ENCODE measurements at regions not wholly inside any gene's neighbourhood (a gene's known extent, or its start where the extent isn't known, plus 50 kb on each side); places are given as distances from the start of the nearest gene placed in this dataset.

- Histone ChIP-seq H3K27ac (no peak overlapping the region), H3K4me3 (no peak overlapping the region), H3K36me3 (no peaks in the 10 kb centered on the region), H3K4me1 (peaks cover 6% of the 10 kb centered on the region), H3K27me3 (no peaks in the 10 kb centered on the region), H3K9me3 (no peaks in the 10 kb centered on the region)
- no peak for DNase-seq (ENCODE audit: low spot score in 2 of 2)
- TF ChIP-seq CTCF (IDR thresholded peaks at IDR 0.05) = no peak
- no peak for TF ChIP-seq EP300 (IDR thresholded peaks at IDR 0.05)
- 49% methylated on average over 4 of the region's 4 CpGs for WGBS
Observed at GRCh38 chr11:115677190-115677589, 173.0 kb upstream of the CADM1 start.

- Histone ChIP-seq H3K36me3 (no peaks in the 10 kb centered on the region), H3K4me3 (no peak overlapping the region), H3K4me1 (peaks cover 6% of the 10 kb centered on the region), H3K9me3 (no peaks in the 10 kb centered on the region), H3K27ac (no peak overlapping the region), H3K27me3 (no peaks in the 10 kb centered on the region)
- TF ChIP-seq POLR2AphosphoS5 (IDR thresholded peaks at IDR 0.05) (no peak), CTCF (IDR thresholded peaks at IDR 0.05) (no peak), EP300 (IDR thresholded peaks at IDR 0.05) (no peak), POLR2A (IDR thresholded peaks at IDR 0.05) (no peak)
- 92% methylated on average over 4 of the region's 4 CpGs for WGBS
- no peak for DNase-seq (ENCODE audit: low spot score in 2 of 2)
Observed at GRCh38 chr11:115676768-115677167, 172.6 kb upstream of the CADM1 start.

- DNase-seq (ENCODE audit: low spot score in 2 of 2) = no peak
- 97% methylated on average over 4 of the region's 4 CpGs for WGBS
- Histone ChIP-seq H3K9me3 (no peaks in the 10 kb centered on the region), H3K4me1 (peaks cover 6% of the 10 kb centered on the region), H3K36me3 (no peaks in the 10 kb centered on the region), H3K4me3 (no peak overlapping the region), H3K27me3 (no peaks in the 10 kb centered on the region), H3K27ac (no peak overlapping the region)
- TF ChIP-seq EP300 (IDR thresholded peaks at IDR 0.05) (no peak), POLR2AphosphoS5 (IDR thresholded peaks at IDR 0.05) (no peak), POLR2A (IDR thresholded peaks at IDR 0.05) (no peak), CTCF (IDR thresholded peaks at IDR 0.05) (no peak)
Observed at GRCh38 chr11:115676206-115676605, 172.0 kb upstream of the CADM1 start.

DNA sequence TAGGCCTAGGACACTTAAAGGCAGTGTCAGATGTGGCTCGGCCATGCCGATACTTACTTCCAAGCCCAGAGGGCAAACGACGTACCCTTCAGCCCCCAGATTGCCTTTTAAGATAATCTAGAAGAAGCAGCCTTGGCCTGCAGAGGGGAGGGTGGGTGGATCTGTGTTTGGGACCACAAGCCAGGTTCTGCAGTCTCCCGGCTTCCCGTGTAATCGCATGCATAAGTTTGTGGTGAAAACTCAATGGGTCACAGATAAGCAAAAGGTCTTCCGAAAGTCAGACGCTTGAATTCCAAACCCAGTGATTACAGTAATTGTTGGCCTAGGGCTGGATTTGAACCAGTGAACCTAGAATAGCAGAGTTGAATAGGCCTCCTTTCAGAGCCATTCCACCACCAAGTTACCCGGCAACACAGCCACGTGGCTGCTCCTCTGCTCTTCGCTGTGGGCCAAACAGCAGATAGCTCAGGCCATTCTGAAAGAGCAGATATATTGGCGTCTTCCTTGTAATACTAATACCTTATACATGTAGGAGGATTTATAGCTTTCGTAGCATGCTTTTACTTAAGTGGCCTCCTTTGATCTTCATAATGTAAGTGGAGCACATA lies 170.8 kb upstream of the CADM1 start:
- H3K4me1 ChIP-seq = peaks cover 6% of the 10 kb centered on the region
- no peaks in the 10 kb centered on the region for H3K9me3 ChIP-seq
- DNase-seq (ENCODE audit: low spot score in 2 of 2) = no peak
- whole genome bisulfite sequencing = 93% methylated on average over 14 of the region's 14 CpGs
- H3K4me3 ChIP-seq = no peak overlapping the region
- peaks cover 6% of the 10 kb centered on the region for H3K27me3 ChIP-seq
- H3K27ac ChIP-seq = no peak overlapping the region
- no peak for TF ChIP-seq EP300 (IDR thresholded peaks at IDR 0.05)
- no peak for TF ChIP-seq CTCF (IDR thresholded peaks at IDR 0.05)
- no peak for TF ChIP-seq POLR2A (IDR thresholded peaks at IDR 0.05)
- no peak for TF ChIP-seq POLR2AphosphoS5 (IDR thresholded peaks at IDR 0.05)
- no peaks in the 10 kb centered on the region for H3K36me3 ChIP-seq

DNA sequence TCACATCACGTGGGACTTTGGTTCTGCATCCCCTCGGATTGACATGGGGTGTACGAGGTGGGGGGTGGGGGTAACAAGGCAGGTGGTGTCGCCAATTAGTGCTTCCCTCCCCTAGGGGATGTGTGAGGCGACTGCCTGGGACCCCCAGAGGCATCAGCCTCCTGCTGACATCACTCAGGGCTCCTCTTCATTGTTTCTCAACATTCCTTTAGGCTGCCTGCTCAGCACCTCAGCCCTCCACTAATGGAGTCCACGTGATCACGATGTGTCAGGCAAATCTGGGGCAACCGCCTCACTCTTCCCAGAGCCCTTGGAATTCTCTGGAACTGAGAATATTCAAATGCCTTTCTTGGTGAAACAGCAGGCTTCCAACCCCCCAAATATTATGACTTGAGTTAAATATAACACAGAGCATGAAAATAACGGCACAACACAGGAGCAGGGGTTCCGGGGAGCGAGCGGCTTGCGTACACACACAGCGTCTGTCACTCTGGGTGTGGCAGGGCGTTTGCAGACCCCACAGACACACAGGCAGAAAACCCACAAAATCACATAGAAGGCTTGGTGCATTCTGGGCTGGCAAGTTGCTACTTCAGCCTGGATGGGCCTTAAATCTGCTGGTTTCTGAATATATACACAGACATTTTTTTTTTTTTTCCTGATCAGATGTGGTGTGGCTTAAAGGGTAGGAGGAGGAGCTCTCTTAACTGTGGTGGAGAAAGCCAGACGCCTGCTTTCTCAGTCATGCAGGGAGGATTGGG lies 170.1 kb upstream of the CADM1 start:
- H3K9me3 ChIP-seq = no peaks in the 10 kb centered on the region
- WGBS = 77% methylated on average over 13 of the region's 16 CpGs

More for the DNA sequence above, 170.1 kb upstream of the CADM1 start:
- Histone ChIP-seq H3K36me3 (no peaks in the 10 kb centered on the region), H3K4me1 (peaks cover 6% of the 10 kb centered on the region), H3K27ac (no peak overlapping the region), H3K27me3 (peaks cover 6% of the 10 kb centered on the region), H3K4me3 (no peak overlapping the region)
- TF ChIP-seq EP300 (IDR thresholded peaks at IDR 0.05) (no peak), CTCF (IDR thresholded peaks at IDR 0.05) (no peak), POLR2A (IDR thresholded peaks at IDR 0.05) (no peak), POLR2AphosphoS5 (IDR thresholded peaks at IDR 0.05) (no peak)
- no peak for DNase-seq (ENCODE audit: low spot score in 2 of 2)

All from suprapubic skin (tissue), 4 donors.